ENCODE measurements at regions not wholly inside any gene's neighbourhood (a gene's known extent, or its start where the extent isn't known, plus 50 kb on each side); places are given as distances from the start of the nearest gene placed in this dataset.

DNA sequence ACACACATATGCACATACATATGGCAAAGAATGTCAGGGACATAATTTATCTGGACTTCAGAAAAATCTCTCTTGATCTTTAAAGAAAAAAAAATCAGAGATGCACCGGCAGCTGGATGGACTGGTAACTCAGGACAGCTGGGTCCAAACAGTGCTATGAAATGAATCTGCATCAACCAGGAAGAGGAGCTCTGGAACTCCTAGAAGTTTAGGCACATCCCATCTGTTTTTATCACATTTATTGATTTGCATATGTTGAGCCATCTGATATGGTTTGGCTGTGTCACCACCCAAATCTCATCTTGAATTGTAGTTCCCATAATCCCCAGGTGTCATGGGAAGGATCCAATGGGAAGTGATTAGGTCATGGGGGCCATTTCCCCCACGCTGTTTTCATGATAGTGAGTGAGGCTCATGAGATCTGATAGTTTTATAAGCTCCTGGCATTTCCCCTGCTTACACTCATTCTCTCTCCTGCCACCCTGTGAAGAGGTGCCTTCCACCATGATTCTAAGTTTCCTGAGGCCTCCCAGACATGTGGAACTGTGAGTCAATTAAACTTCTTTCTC is 87.7 kb upstream of the AKIP1 start:
- Histone ChIP-seq H3K4me3 (ENCODE audit: low read depth, low read length, poor library complexity, severe bottlenecking) (no peak overlapping the region), H3K27me3 (ENCODE audit: insufficient read depth, low read length) (no peaks in the 10 kb centered on the region; the same call in 1 of the 2 replicates), H3K9ac (ENCODE audit: low read length) (no peak overlapping the region), H3K27ac (ENCODE audit: low read depth, low read length, poor library complexity, severe bottlenecking) (no peak overlapping the region), H3K9me3 (ENCODE audit: low read length) (no peaks in the 10 kb centered on the region), H3K4me2 (ENCODE audit: low read length) (no peak overlapping the region), H3K9me2 (ENCODE audit: low read depth, low read length) (no peaks in the 10 kb centered on the region), H3K79me2 (ENCODE audit: insufficient read depth, low read length) (no peaks in the 10 kb centered on the region), H3K4me1 (ENCODE audit: insufficient read depth, low read length, severe bottlenecking) (no peaks in the 10 kb centered on the region), H3K36me3 (ENCODE audit: insufficient read depth, low read length) (no peaks in the 10 kb centered on the region), H4K20me1 (ENCODE audit: insufficient read depth, low read length) (no peaks in the 10 kb centered on the region), H3F3A (ENCODE audit: insufficient read depth, low read length) (no peaks in the 10 kb centered on the region), H2AFZ (ENCODE audit: low read length) (no peak overlapping the region)
- TF ChIP-seq, protein P1, sequence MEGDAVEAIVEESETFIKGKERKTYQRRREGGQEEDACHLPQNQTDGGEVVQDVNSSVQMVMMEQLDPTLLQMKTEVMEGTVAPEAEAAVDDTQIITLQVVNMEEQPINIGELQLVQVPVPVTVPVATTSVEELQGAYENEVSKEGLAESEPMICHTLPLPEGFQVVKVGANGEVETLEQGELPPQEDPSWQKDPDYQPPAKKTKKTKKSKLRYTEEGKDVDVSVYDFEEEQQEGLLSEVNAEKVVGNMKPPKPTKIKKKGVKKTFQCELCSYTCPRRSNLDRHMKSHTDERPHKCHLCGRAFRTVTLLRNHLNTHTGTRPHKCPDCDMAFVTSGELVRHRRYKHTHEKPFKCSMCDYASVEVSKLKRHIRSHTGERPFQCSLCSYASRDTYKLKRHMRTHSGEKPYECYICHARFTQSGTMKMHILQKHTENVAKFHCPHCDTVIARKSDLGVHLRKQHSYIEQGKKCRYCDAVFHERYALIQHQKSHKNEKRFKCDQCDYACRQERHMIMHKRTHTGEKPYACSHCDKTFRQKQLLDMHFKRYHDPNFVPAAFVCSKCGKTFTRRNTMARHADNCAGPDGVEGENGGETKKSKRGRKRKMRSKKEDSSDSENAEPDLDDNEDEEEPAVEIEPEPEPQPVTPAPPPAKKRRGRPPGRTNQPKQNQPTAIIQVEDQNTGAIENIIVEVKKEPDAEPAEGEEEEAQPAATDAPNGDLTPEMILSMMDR (IDR thresholded peaks at IDR 0.05; ENCODE audit: low read length): no peak
- TF ChIP-seq EZH2 (IDR thresholded peaks at IDR 0.05; ENCODE audit: borderline replicate concordance, low read length): no peak

DNA sequence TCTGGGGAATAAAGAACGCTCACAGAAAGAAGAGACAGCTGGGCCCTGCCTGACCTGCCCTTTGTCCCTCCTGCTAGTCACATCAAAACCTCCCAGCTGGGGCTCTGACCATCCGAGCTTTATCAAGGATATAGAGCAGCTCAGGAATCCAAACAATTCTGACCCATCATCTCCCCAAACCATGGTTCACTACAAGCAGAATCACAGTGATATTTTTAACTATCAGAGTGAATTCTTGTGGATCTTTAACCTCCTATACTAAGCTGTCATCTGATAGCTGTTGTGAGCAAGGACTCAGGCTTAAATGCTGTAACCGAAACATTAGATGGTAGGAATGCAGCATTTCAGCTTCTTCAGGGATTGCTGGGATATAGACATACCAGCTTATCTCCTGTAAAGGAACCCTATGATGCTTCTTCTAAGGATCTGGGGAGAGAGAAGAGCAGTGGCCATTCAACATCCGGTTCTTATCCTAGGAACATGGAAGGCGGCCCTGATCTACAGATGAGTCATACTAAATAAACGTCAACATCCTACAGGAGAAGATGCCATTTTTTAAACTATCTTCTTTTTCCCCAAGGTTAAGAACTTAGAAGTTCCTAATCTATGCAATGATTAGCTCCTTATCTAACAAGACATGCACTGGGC is 84.7 kb upstream of the AKIP1 start:
- TF ChIP-seq EZH2 (IDR thresholded peaks at IDR 0.05; ENCODE audit: borderline replicate concordance, low read length): no peak
- TF ChIP-seq, protein P1 (IDR thresholded peaks at IDR 0.05; ENCODE audit: low read length): no peak
- Histone ChIP-seq H2AFZ (ENCODE audit: low read length) (no peak overlapping the region), H3K27me3 (ENCODE audit: insufficient read depth, low read length) (peaks cover 6% of the 10 kb centered on the region; the same call in 1 of the 2 replicates), H4K20me1 (ENCODE audit: insufficient read depth, low read length) (no peaks in the 10 kb centered on the region), H3K36me3 (ENCODE audit: insufficient read depth, low read length) (no peaks in the 10 kb centered on the region), H3K4me1 (ENCODE audit: insufficient read depth, low read length, severe bottlenecking) (no peaks in the 10 kb centered on the region), H3K79me2 (ENCODE audit: insufficient read depth, low read length) (no peaks in the 10 kb centered on the region), H3K27ac (ENCODE audit: low read depth, low read length, poor library complexity, severe bottlenecking) (no peak overlapping the region), H3K9ac (ENCODE audit: low read length) (no peak overlapping the region), H3F3A (ENCODE audit: insufficient read depth, low read length) (no peaks in the 10 kb centered on the region), H3K4me2 (ENCODE audit: low read length) (no peak overlapping the region), H3K4me3 (ENCODE audit: low read depth, low read length, poor library complexity, severe bottlenecking) (no peak overlapping the region), H3K9me2 (ENCODE audit: low read depth, low read length) (no peaks in the 10 kb centered on the region), H3K9me3 (ENCODE audit: low read length) (no peaks in the 10 kb centered on the region)

DNA sequence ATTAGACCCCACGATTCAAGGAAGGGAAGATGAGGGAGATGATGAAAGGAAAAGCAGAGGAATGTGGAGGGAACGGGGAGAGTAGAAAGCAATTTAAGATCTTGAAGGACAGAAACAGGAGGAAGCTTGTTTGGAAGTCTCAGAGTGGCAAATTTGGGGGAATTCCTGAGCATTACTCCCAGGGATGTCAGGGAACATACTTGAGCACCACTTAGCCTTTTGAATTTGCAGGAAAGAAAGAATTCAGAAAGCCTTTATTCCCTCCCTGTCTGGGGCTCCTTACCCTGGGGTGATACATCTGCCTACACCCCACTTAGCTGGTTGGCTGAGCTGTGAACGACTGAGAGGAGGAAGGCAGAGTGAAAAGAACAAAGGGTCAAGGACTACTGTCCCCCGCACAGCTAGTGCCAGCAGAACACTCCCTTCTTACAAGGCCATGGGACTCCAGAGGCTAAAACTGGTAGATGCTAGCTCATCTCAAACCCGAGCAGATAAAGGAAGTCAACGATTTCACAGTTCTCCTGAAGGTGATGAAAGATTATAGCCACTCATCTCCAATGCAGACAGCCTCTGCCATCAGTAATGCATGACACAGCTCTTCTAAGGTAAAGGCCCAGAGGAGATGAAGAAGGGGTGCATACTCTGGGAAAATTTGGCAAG is 84.0 kb upstream of the AKIP1 start:
- TF ChIP-seq, protein P1 (IDR thresholded peaks at IDR 0.05; ENCODE audit: low read length): no peak
- no peak for TF ChIP-seq EZH2 (IDR thresholded peaks at IDR 0.05; ENCODE audit: borderline replicate concordance, low read length)
- H3K9ac ChIP-seq (ENCODE audit: low read length): no peak overlapping the region
- H2AFZ ChIP-seq (ENCODE audit: low read length): no peak overlapping the region

More for the DNA sequence above, 84.0 kb upstream of the AKIP1 start:
- Histone ChIP-seq H3K27ac (ENCODE audit: low read depth, low read length, poor library complexity, severe bottlenecking) (no peak overlapping the region), H3K9me3 (ENCODE audit: low read length) (no peaks in the 10 kb centered on the region), H4K20me1 (ENCODE audit: insufficient read depth, low read length) (no peaks in the 10 kb centered on the region), H3K4me3 (ENCODE audit: low read depth, low read length, poor library complexity, severe bottlenecking) (no peak overlapping the region), H3K36me3 (ENCODE audit: insufficient read depth, low read length) (no peaks in the 10 kb centered on the region), H3F3A (ENCODE audit: insufficient read depth, low read length) (no peaks in the 10 kb centered on the region), H3K4me2 (ENCODE audit: low read length) (no peak overlapping the region), H3K27me3 (ENCODE audit: insufficient read depth, low read length) (peaks cover 6% of the 10 kb centered on the region; the same call in 1 of the 2 replicates), H3K9me2 (ENCODE audit: low read depth, low read length) (no peaks in the 10 kb centered on the region), H3K79me2 (ENCODE audit: insufficient read depth, low read length) (no peaks in the 10 kb centered on the region), H3K4me1 (ENCODE audit: insufficient read depth, low read length, severe bottlenecking) (no peaks in the 10 kb centered on the region)
